ENCODE measurements at regions not wholly inside any gene's neighbourhood (a gene's known extent, or its start where the extent isn't known, plus 50 kb on each side); places are given as distances from the start of the nearest gene placed in this dataset.
"Not testable (repeated sequence)": the region's sequence is repeated elsewhere in the genome, so short reads cannot be mapped to it uniquely, and the experiment has no call there.

GRCh38 chr1:147103416-147104155 is 68.7 kb downstream of the PRKAB2 start:
- DNase-seq (ENCODE audit: low spot score): not testable (repeated sequence)

DNA sequence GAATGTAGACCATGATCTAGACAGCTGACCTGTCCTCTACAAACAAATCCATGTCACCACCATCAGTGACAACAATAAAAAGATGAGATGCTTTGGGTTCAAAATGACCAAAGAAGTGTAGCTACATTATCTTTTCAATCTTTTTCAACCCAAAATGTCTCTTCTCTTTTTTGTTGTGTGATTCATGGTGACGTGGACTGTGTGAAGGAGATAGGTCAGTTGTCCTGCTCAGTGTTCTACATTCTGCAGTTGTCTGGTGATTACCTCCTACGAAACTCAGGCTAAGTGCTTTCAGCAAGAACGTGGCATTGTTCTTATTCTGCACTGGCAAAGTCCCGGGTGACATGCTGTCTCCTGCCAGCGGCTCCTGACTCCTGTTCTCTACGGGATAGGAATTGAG is 73.1 kb downstream of the PRKAB2 start:
- no peak for DNase-seq (ENCODE audit: low spot score)

DNA sequence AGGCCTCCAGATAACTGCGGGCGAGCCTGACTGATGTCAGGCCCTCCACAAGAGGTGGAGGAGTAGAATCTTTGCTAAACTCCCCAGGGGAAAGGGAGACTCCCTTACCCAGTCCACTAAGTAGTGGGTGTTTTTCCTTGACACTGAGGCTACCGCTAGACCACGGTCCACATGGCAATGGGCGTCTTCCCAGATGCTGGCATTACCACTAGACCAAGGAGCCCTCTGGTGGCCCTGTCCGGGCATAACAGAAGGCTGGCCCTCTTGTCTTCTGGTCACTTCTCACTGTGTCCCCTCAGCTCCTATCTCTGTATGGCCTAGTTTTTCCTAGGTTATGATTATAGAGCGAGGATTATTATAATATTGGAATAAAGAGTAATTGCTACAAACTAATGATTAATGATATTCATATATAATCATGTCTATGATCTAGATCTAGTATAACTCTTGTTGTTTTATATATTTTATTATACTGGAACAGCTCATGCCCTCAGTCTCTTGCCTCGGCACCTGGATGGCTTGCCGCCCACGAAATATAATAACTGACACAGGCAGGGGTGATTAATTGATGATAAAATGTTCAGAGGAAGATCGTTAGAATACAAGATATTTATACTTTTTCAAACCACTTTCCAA is 73.8 kb downstream of the PRKAB2 start:
- peak; percentile 11 for DNase-seq (ENCODE audit: low spot score)

DNA sequence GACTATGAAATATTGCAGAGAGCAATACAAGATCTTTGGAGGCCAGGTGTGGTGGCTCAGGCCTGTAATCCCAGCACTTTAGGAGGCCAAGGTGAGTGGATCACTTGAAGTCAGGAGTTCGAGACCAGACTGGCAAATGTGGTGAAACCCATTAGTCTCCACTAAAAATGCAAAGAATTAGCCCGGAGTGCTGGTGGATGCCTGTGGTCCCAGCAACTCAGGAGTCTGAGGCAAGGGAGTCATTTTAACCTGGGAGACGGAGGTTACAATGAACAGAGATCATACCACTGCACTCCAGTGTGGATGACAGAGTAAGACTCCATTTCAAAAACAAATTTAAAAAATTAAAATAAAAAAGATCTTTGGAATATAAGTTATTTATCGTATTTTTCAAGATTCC is 76.6 kb downstream of the PRKAB2 start:
- DNase-seq (ENCODE audit: low spot score): no peak

DNA sequence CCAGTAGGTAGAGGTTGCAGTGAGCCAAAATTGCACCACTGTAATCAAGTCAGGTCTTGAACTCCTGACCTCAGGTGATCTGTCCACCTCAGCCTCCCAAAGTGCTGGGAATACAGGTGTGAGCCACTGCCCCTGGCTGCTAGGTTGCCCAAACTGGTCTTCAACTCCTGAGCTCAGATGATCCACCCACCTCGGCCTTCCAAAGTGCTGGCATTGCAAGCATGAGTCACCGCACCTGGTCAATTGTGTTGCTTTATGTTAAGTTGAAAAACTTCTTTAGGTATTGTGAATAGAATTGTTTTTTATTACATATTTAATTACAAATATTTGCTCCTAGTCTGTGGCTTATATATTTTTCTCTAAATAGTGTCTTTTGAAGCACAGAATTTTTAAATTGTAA is 80.5 kb downstream of the PRKAB2 start:
- DNase-seq (ENCODE audit: low spot score): no peak

GRCh38 chr1:147089457-147089856 is 82.8 kb downstream of the PRKAB2 start:
- DNase-seq (ENCODE audit: low spot score): no peak

DNA sequence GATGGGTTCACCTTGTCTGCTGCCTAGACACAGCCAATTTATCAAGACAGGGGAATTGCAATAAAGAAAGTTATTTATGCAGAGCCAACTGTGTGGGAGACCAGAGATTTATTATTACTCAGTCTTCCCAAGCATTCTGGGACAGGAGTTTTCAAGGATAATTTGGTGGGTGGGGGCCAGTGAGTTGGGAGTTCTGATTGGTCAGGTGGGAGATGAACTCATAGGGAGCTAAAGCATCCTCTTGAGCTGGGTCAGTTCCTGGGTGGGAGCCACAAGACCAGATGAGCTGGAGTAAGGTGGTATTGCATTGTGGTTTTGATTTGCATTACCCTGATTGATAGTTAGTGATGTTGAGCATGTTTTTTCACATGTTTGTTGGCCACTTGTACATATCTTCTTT is 86.1 kb downstream of the PRKAB2 start:
- no peak for DNase-seq (ENCODE audit: low spot score)

DNA sequence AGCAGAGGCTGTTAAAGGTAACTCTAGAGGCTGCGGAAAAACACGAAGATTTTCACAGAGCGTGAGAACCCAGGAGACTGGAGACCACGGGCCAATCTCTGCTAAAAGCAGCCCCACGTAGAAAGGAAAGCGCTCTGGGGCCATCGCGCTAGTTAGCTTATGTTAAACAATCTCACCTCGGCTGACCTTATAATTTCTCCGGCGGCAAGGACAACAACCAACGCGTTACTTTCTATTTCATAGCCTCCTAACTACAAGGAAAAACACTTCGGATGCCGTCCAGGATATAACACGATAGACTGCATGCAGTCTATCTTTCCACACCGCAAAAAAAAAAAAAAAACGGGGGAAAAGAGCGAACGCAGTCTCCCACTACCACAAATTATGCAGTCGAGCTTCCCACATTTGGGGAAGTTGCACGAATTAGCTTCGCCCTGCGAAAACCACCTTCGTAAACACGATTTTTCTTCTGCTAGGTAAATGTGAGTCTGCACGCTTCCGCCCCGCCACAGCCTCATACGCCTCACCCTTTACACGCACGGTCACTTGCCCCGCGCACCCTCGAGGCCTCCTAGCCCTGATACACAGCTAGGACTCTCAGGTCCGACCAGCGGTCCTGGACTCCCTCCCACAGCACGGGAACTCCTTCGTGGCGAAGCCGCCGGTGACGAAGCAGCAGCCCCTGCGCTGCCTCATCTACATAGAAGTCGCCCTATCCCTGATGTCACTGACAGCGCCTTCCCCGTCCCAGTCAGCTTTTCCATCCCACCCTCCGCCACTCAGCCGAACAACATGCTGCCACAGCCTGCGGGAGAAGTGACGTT is 87.8 kb downstream of the PRKAB2 start:
- peak; percentile 58 for DNase-seq (ENCODE audit: low spot score)

- no peak for DNase-seq (ENCODE audit: low spot score)
Observed at GRCh38 chr1:147083919-147084272, 88.4 kb downstream of the PRKAB2 start.

DNA sequence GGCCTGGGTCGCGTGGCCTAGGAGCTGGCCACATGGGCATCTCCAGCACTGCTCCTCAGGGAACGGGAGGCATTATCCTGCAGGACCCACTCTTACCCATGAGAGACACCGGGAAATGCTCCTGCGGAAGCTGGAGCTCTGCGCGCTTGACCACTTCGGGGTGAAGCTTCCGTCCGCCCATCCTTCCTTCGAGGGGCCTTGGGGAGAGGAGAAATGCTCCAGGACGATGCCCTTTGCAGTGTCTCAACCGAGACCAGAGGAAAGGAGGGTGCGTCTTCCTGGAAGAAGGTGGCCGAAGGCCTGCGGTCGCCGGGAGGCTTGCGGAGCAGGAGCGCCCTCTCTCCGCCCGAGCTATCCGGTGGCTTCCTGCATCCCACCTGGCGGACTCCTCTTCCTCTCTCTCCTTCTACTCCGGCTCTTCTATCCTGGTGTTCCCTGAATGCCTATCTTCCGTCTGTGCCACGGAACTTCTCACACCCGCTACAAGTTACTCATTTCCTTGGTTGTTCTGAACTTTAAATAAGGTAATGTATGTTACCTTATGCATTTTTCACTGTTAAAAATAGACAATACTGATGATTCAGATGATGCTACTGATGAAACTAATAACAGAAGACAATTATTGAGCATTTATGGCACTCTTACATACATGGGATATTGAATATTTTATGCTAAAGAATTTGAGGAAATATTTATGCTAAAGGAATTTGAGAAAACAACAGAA is 91.4 kb downstream of the PRKAB2 start:
- no peak for DNase-seq (ENCODE audit: low spot score)

DNA sequence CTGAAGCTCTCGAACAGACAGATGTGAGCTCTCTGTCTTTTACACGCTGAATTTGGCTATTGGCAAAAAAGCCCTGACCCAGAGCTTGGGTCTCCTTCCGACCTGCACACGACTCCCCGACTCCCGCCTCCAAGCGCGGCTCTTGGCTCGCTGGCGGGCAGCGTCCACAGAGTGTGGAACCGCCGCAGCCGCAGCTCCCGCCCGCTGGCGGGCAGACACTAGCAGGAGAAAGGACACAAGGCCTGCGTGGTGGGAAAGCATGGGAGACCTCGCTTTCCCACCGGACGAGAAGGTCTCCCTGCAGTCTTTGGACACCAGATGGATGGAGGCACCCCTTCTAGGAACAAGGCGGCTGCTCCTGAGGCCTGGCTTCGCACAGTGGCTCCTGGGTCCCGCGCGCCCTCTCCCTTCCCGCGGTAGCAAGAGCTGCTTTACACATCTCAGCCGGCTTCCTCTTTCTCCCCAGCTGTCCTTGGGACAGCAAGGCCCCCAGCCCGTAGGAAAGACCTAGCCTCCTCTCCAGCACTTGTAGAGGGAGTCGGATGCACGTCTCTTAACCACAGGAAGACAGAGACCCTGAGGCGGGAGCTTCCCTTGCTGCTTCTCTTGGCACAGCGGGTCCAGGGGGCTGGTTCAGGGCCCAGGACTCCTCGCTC is 92.1 kb downstream of the PRKAB2 start:
- no peak for DNase-seq (ENCODE audit: low spot score)

- DNase-seq (ENCODE audit: low spot score): no peak
Observed at GRCh38 chr1:147079400-147080005, 92.8 kb downstream of the PRKAB2 start.

GRCh38 chr1:147078606-147079399 is 93.5 kb downstream of the PRKAB2 start:
- no peak for DNase-seq (ENCODE audit: low spot score)

- DNase-seq (ENCODE audit: low spot score): no peak
Observed at GRCh38 chr1:147077936-147078605, 94.2 kb downstream of the PRKAB2 start.

- DNase-seq (ENCODE audit: low spot score): no peak
Observed at GRCh38 chr1:147077523-147077922, 94.7 kb downstream of the PRKAB2 start.

- DNase-seq (ENCODE audit: low spot score): no peak
Observed at GRCh38 chr1:147077081-147077480, 95.2 kb downstream of the PRKAB2 start.

DNA sequence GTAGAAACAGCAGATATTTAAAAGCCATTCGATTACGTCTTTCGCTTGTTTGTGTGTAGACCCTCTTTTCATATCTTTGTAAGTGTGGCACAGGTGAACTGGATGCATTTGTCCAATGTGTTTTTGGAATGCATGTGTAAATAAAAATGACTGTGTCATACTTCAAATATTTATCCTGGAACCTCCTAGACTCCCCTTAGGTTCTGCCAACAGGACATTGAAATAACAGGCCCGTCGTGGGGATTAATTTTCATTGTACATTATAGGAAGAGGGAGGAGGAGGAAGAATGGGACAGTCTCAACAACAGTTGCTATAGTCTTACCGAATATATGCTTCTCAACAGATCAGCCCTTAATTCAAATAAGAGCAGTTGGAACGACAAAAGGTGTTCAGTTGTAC is 95.8 kb downstream of the PRKAB2 start:
- DNase-seq (ENCODE audit: low spot score): no peak

DNA sequence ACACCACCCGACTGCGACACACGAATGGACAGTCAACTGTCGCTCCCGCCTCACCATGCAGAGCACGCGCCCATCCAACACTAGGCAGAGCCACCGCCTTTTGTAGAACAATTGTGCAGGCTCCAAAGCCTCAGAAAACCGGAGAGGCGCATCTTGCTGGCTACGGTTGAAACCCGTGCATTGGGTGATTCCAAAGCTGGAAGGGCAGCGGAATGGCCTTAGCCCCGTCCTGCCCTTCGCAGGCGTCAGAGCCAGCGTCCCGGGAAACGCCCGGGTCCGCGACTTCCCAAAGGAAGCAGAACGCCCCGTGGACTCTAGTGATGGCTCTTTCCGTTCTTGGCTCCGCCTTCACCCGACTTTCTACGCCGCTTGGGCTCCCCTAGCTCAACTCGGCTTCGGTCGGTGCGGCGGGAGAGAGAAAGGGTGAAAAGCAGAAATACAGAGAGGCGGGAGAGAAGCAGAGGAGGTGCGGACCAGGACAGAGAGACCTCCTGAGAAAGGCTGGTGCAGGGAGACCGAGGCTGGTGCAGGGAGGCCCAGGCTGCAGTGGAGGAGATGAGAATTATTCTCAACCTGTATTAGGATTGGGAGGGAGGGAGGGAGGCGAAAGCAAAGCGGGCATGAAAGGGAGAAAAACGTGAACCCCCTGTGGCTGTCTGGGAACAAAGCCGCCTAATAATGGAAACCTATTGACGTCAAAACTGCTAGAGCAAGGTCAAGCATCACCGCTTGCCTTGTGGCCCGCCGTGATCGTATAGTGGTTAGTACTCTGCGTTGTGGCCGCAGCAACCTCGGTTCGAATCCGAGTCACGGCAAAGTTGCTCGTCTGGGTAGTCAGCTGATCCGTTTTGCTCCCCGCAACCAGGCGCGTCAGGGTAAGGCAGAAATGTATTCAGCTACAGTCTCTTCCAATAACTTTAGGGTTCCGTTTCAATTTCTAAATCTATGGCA is 99.5 kb downstream of the PRKAB2 start:
- peak; percentile 19 for DNase-seq (ENCODE audit: low spot score)

GRCh38 chr1:147071142-147071541 is 101.1 kb downstream of the PRKAB2 start:
- DNase-seq (ENCODE audit: low spot score): no peak

Data from globus pallidus (tissue), 1 donor.